ENCODE measurements at regions not wholly inside any gene's neighbourhood (a gene's known extent, or its start where the extent isn't known, plus 50 kb on each side); places are given as distances from the start of the nearest gene placed in this dataset.
"Not testable (repeated sequence)": the region's sequence is repeated elsewhere in the genome, so short reads cannot be mapped to it uniquely, and the experiment has no call there.

GRCh38 chr2:83365476-83365875, 1093.6 kb downstream of the SUCLG1 start:
- Histone ChIP-seq H3K4me2 (ENCODE audit: low read depth, low read length, poor library complexity, severe bottlenecking) (no peak overlapping the region), H4K20me1 (ENCODE audit: low read depth, low read length) (no peaks in the 10 kb centered on the region), H3K36me3 (ENCODE audit: low read length) (no peaks in the 10 kb centered on the region), H3K9me2 (replicated peaks; ENCODE audit: insufficient read depth, low read length) (no peaks in the 10 kb centered on the region), H3K4me3 (ENCODE audit: insufficient read depth, low read length, poor library complexity, severe bottlenecking) (no peak overlapping the region), H3K27me3 (ENCODE audit: low read length) (no peaks in the 10 kb centered on the region), H3K9me3 (ENCODE audit: insufficient read depth, low read length) (no peaks in the 10 kb centered on the region), H3K9ac (ENCODE audit: low read length) (no peak overlapping the region), H3K27ac (ENCODE audit: low read depth, low read length) (no peak overlapping the region), H3F3A (ENCODE audit: insufficient read depth) (no peaks in the 10 kb centered on the region), H2AFZ (ENCODE audit: low read depth, low read length, severe bottlenecking) (no peak overlapping the region), H3K79me2 (ENCODE audit: insufficient read depth, low read length) (no peaks in the 10 kb centered on the region)
- no peak for TF ChIP-seq CTCF (IDR thresholded peaks at IDR 0.05; ENCODE audit: insufficient read depth, low read length, poor library complexity, severe bottlenecking)
- no peak for TF ChIP-seq EZH2phosphoT487 (conservative IDR thresholded peaks at IDR 0.05; ENCODE audit: low read length)

GRCh38 chr2:83364264-83364663, 1094.8 kb downstream of the SUCLG1 start:
- Histone ChIP-seq H3K79me2 (ENCODE audit: insufficient read depth, low read length) (no peaks in the 10 kb centered on the region), H3K9me3 (ENCODE audit: insufficient read depth, low read length) (no peaks in the 10 kb centered on the region)

GRCh38 chr2:83363138-83363537, 1095.9 kb downstream of the SUCLG1 start:
- not testable (repeated sequence) for H3K36me3 ChIP-seq (ENCODE audit: low read length); H3K27ac ChIP-seq (ENCODE audit: low read depth, low read length); H3K79me2 ChIP-seq (ENCODE audit: insufficient read depth, low read length); H3K27me3 ChIP-seq (ENCODE audit: low read length); H3K9ac ChIP-seq (ENCODE audit: low read length); H4K20me1 ChIP-seq (ENCODE audit: low read depth, low read length); H3K9me2 ChIP-seq (replicated peaks; ENCODE audit: insufficient read depth, low read length); H2AFZ ChIP-seq (ENCODE audit: low read depth, low read length, severe bottlenecking); H3K9me3 ChIP-seq (ENCODE audit: insufficient read depth, low read length); H3K4me2 ChIP-seq (ENCODE audit: low read depth, low read length, poor library complexity, severe bottlenecking); H3K4me3 ChIP-seq (ENCODE audit: insufficient read depth, low read length, poor library complexity, severe bottlenecking); H3F3A ChIP-seq (ENCODE audit: insufficient read depth)

More at GRCh38 chr2:83364264-83364663, 1094.8 kb downstream of the SUCLG1 start:
- TF ChIP-seq EZH2phosphoT487 (conservative IDR thresholded peaks at IDR 0.05; ENCODE audit: low read length): no peak
- TF ChIP-seq CTCF (IDR thresholded peaks at IDR 0.05; ENCODE audit: insufficient read depth, low read length, poor library complexity, severe bottlenecking): no peak
- no peak overlapping the region for H2AFZ ChIP-seq (ENCODE audit: low read depth, low read length, severe bottlenecking)
- H3F3A ChIP-seq (ENCODE audit: insufficient read depth): no peaks in the 10 kb centered on the region
- H3K4me3 ChIP-seq (ENCODE audit: insufficient read depth, low read length, poor library complexity, severe bottlenecking): no peak overlapping the region
- no peak overlapping the region for H3K4me2 ChIP-seq (ENCODE audit: low read depth, low read length, poor library complexity, severe bottlenecking)
- no peaks in the 10 kb centered on the region for H4K20me1 ChIP-seq (ENCODE audit: low read depth, low read length)
- H3K9ac ChIP-seq (ENCODE audit: low read length): no peak overlapping the region
- no peak overlapping the region for H3K27ac ChIP-seq (ENCODE audit: low read depth, low read length)
- no peaks in the 10 kb centered on the region for H3K27me3 ChIP-seq (ENCODE audit: low read length)
- H3K9me2 ChIP-seq (replicated peaks; ENCODE audit: insufficient read depth, low read length): no peaks in the 10 kb centered on the region
- no peaks in the 10 kb centered on the region for H3K36me3 ChIP-seq (ENCODE audit: low read length)

GRCh38 chr2:83359336-83359735, 1099.7 kb downstream of the SUCLG1 start:
- no peak overlapping the region for H3K27ac ChIP-seq (ENCODE audit: low read depth, low read length)
- no peak overlapping the region for H2AFZ ChIP-seq (ENCODE audit: low read depth, low read length, severe bottlenecking)
- no peak overlapping the region for H3K4me2 ChIP-seq (ENCODE audit: low read depth, low read length, poor library complexity, severe bottlenecking)
- H3K79me2 ChIP-seq (ENCODE audit: insufficient read depth, low read length): no peaks in the 10 kb centered on the region
- no peak for TF ChIP-seq EZH2phosphoT487 (conservative IDR thresholded peaks at IDR 0.05; ENCODE audit: low read length)
- no peak for TF ChIP-seq CTCF (IDR thresholded peaks at IDR 0.05; ENCODE audit: insufficient read depth, low read length, poor library complexity, severe bottlenecking)
- no peaks in the 10 kb centered on the region for H4K20me1 ChIP-seq (ENCODE audit: low read depth, low read length)
- no peaks in the 10 kb centered on the region for H3K36me3 ChIP-seq (ENCODE audit: low read length)
- no peaks in the 10 kb centered on the region for H3F3A ChIP-seq (ENCODE audit: insufficient read depth)
- no peaks in the 10 kb centered on the region for H3K27me3 ChIP-seq (ENCODE audit: low read length)
- no peak overlapping the region for H3K4me3 ChIP-seq (ENCODE audit: insufficient read depth, low read length, poor library complexity, severe bottlenecking)
- no peaks in the 10 kb centered on the region for H3K9me2 ChIP-seq (replicated peaks; ENCODE audit: insufficient read depth, low read length)
- no peak overlapping the region for H3K9ac ChIP-seq (ENCODE audit: low read length)
- H3K9me3 ChIP-seq (ENCODE audit: insufficient read depth, low read length): no peaks in the 10 kb centered on the region

All from SU-DHL-6 (cell line).